ENCODE measurements at regions not wholly inside any gene's neighbourhood (a gene's known extent, or its start where the extent isn't known, plus 50 kb on each side); places are given as distances from the start of the nearest gene placed in this dataset.

DNA sequence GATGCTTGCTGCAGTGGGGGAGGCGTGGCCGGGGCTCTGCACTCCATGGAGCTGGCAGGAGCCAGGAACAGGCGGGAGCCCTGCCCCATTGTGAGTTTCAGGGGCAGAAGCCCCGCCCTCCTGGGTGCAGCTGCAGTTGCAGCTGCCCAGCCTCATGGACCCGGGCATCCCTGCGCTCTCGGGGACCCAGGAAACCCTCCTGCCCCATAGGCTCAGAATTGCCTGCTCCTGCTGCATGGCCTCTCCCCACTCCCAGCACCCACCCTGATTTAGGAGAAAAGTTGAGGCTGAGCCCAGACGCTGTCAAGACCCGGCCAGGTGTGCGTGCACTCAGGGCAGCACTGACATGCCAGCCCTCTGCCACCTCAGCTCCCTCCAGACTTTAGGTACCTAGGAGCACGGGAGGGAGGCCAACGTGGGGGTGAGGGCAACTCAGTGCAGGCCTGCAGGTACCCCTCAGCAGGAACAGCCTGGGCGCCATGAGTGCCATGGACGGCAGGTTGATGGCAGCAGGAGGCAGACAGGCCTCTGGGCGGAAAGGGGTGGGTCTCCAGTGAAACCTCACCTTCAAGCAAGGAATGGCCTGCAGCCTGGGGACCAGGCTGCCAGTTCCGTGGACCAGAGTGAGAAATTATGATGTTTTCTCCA lies 67.2 kb upstream of the MAGEB2 start:
- TF ChIP-seq, protein P1, sequence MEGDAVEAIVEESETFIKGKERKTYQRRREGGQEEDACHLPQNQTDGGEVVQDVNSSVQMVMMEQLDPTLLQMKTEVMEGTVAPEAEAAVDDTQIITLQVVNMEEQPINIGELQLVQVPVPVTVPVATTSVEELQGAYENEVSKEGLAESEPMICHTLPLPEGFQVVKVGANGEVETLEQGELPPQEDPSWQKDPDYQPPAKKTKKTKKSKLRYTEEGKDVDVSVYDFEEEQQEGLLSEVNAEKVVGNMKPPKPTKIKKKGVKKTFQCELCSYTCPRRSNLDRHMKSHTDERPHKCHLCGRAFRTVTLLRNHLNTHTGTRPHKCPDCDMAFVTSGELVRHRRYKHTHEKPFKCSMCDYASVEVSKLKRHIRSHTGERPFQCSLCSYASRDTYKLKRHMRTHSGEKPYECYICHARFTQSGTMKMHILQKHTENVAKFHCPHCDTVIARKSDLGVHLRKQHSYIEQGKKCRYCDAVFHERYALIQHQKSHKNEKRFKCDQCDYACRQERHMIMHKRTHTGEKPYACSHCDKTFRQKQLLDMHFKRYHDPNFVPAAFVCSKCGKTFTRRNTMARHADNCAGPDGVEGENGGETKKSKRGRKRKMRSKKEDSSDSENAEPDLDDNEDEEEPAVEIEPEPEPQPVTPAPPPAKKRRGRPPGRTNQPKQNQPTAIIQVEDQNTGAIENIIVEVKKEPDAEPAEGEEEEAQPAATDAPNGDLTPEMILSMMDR (conservative IDR thresholded peaks at IDR 0.05 in 1 of 2, IDR thresholded peaks at IDR 0.05 in 1 of 2; ENCODE audit: low read depth in 1 of 2, low read length in 2 of 2) = no peak
- no peak for TF ChIP-seq EZH2 (IDR thresholded peaks at IDR 0.05; ENCODE audit: low read length, missing control alignments)

Data from fibroblast of lung (primary cell).